HepG2 (cell line): ENCODE measurements at regions not wholly inside any gene's neighbourhood (a gene's known extent, or its start where the extent isn't known, plus 50 kb on each side); places are given as distances from the start of the nearest gene placed in this dataset.

Experiments
- ATAC-seq: fragments of 200-7000 bp; cut with Tn5 transposase; 3 replicates; pipeline ENCODE4 v1.9.1; 2020; ENCODE audit warnings: mild to moderate bottlenecking, moderate library complexity
- BruUV-seq: library from RNA; stranded (reverse); fragments of 400-500 nt; replicated peaks from 2 replicates; lab custom pipeline; 2021; lab: Mats Ljungman, UMichigan
- CTCF ChIA-PET: fragments of 300-600 bp; formaldehyde crosslinking; extraction: SDS; loops from one replicate; lab custom pipeline; 2021; ENCODE audit warnings: low total read pairs, inconsistent platforms, low intra/inter-chr PET ratio; lab: Yijun Ruan, JAX
- POLR2A ChIA-PET: fragments of 350-600 bp; sonication (Branson Sonifier 250); formaldehyde crosslinking; loops from one replicate; lab custom pipeline; 2020; ENCODE audit warnings: antibody characterized with exemption, inconsistent platforms; lab: Yijun Ruan, JAX
- DNase-seq: peaks from one replicate; pipeline ENCODE4 v3.0.0-alpha.2; 2015; ENCODE audit warnings: low spot score
- FAIRE-seq: peaks from 3 replicates; lab custom pipeline; 2011; peaks lifted over from hg19 to GRCh38; lab: Jason Lieb, UNC
- H2AFZ ChIP-seq: one replicate; pipeline ENCODE4 v1.6.1; 2011; ENCODE audit warnings: low read length, inconsistent platforms
- H3K27ac ChIP-seq: fragments of 300-600 bp; 3 replicates; pipeline ENCODE4 v1.8.0; 2011; ENCODE audit warnings: mixed run types, mild to moderate bottlenecking, mixed read lengths, low read length, inconsistent platforms; ENCODE audit not compliant: insufficient read depth; ENCODE audit errors: extremely low read length
- H3K27me3 ChIP-seq, 2 experiments: fragments of 200-600 bp in 1 of 2; 2 replicates in 1 of 2; 3 replicates in 1 of 2; pipeline versions ENCODE4 v1.6.0 to v1.8.0; 2011; ENCODE audit warnings: low read length in 2 of 2, mild to moderate bottlenecking in 2 of 2, moderate library complexity in 2 of 2, inconsistent platforms in 1 of 2; ENCODE audit not compliant: insufficient read depth in 2 of 2, control insufficient read depth in 1 of 2
- H3K36me3 ChIP-seq, 2 experiments: fragments of 200-600 bp in 1 of 2; replicated peaks in 1 of 2; 2 replicates in 1 of 2; 3 replicates in 1 of 2; pipeline versions ENCODE4 v1.5.1 to v1.8.0; 2011; ENCODE audit warnings: low read length in 2 of 2, inconsistent platforms in 1 of 2; ENCODE audit not compliant: insufficient read depth in 2 of 2, control insufficient read depth in 1 of 2
- H3K4me1 ChIP-seq: 2 replicates; pipeline ENCODE4 v1.5.1; 2012; ENCODE audit warnings: low read length, inconsistent platforms; ENCODE audit not compliant: insufficient read depth
- H3K4me2 ChIP-seq: 2 replicates; pipeline ENCODE4 v1.6.0; 2011; ENCODE audit warnings: low read depth, low read length, inconsistent platforms
- H3K4me3 ChIP-seq, 3 experiments: fragments of 200-600 bp in 1 of 3; sonication (generic), shearing (Covaris generic) in 1 of 3; replicated peaks in 1 of 3; 2 replicates each; pipeline ENCODE4 v1.5.1; 2011 to 2016; ENCODE audit warnings: low read length in 3 of 3, inconsistent platforms in 2 of 3, low read depth in 2 of 3, mild to moderate bottlenecking in 2 of 3, control low read depth in 1 of 3, mixed read lengths in 1 of 3; ENCODE audit not compliant: insufficient read depth in 1 of 3
- H3K79me2 ChIP-seq: one replicate; pipeline ENCODE4 v1.6.1; 2011; ENCODE audit warnings: low read length, inconsistent platforms; ENCODE audit not compliant: insufficient read depth
- H3K9ac ChIP-seq: 2 replicates; pipeline ENCODE4 v1.6.0; 2011; ENCODE audit warnings: mild to moderate bottlenecking, low read depth, low read length, inconsistent platforms; ENCODE audit not compliant: insufficient read depth
- H3K9me3 ChIP-seq: 2 replicates; pipeline ENCODE4 v1.5.1; 2012; ENCODE audit warnings: mild to moderate bottlenecking, low read length
- H4K20me1 ChIP-seq: 2 replicates; pipeline ENCODE4 v1.6.0; 2011; ENCODE audit warnings: inconsistent platforms, mild to moderate bottlenecking, low read length, moderate library complexity; ENCODE audit not compliant: insufficient read depth
- ATF7 ChIP-seq, 2 experiments: fragments of 450-650 bp in 1 of 2; sonication (generic) in 1 of 2; formaldehyde crosslinking in 1 of 2; IDR thresholded peaks; 2 replicates each; pipeline versions ENCODE4 v1.4.0 to v1.6.1; 2016 to 2020; ENCODE audit warnings: antibody characterized with exemption in 1 of 2, mild to moderate bottlenecking in 1 of 2, missing genetic modification reagents in 1 of 2
- ELF3 ChIP-seq: IDR thresholded peaks from 2 replicates; pipeline ENCODE4 v1.6.1; 2016; ENCODE audit warnings: missing genetic modification reagents, missing compliant biosample characterization
- NCOA1 ChIP-seq: sonication (generic); formaldehyde crosslinking; IDR thresholded peaks from 2 replicates; pipeline ENCODE4 v1.9.0; 2021; ENCODE audit warnings: missing genetic modification reagents
- RFX3 ChIP-seq: IDR thresholded peaks from 2 replicates; pipeline ENCODE4 v1.6.1; 2016; ENCODE audit warnings: missing biosample characterization, missing genetic modification reagents
- SALL1 ChIP-seq: sonication (generic); formaldehyde crosslinking; IDR thresholded peaks from 2 replicates; pipeline ENCODE4 v1.8.0; 2022; ENCODE audit warnings: mild to moderate bottlenecking, missing genetic modification reagents
- SETDB1 ChIP-seq: sonication (generic); formaldehyde crosslinking; IDR thresholded peaks from 2 replicates; pipeline ENCODE4 v1.5.1; 2020; ENCODE audit warnings: missing genetic modification reagents, mild to moderate bottlenecking, borderline replicate concordance
- SMC3 ChIP-seq: IDR thresholded peaks from 2 replicates; pipeline ENCODE4 v1.6.1; 2011; ENCODE audit warnings: low read length, improper control_type of control experiment
- YEATS4 ChIP-seq: sonication (generic); formaldehyde crosslinking; IDR thresholded peaks from 2 replicates; pipeline ENCODE4 v1.4.0; 2020; ENCODE audit warnings: missing genetic modification reagents, borderline replicate concordance
- ZBTB7B ChIP-seq: sonication (generic); formaldehyde crosslinking; IDR thresholded peaks from 2 replicates; pipeline ENCODE4 v1.4.0; 2020; ENCODE audit warnings: missing genetic modification reagents
- ZNF383 ChIP-seq: sonication (generic); formaldehyde crosslinking; IDR thresholded peaks from 2 replicates; pipeline ENCODE4 v1.4.0; 2020; ENCODE audit warnings: missing genetic modification reagents, mild to moderate bottlenecking, borderline replicate concordance
- ZNF547 ChIP-seq: sonication (generic); formaldehyde crosslinking; IDR thresholded peaks from 2 replicates; pipeline ENCODE4 v1.5.1; 2020; ENCODE audit warnings: mild to moderate bottlenecking, missing genetic modification reagents
- ZNF660 ChIP-seq: sonication (generic); formaldehyde crosslinking; IDR thresholded peaks from 2 replicates; pipeline ENCODE4 v1.5.1; 2020; ENCODE audit warnings: mild to moderate bottlenecking, low read depth, missing genetic modification reagents, borderline replicate concordance
- WGBS: methylation state at CpG from one replicate; pipeline ENCODE4 v1.1.6; 2017; ENCODE audit warnings: low lambda C conversion rate; 5-methylcytosine and 5-hydroxymethylcytosine counted together
- in situ Hi-C: cut with HindIII; loops from 2 replicates; pipeline ENCODE4 v1.10.0; 2017; ENCODE audit warnings: low pct_unique_long_range_greater_than_20kb; ENCODE audit not compliant: extremely low pct_ligation_motif_present
- intact Hi-C: fragments of 100-400 bp; cut with micrococcal nuclease; formaldehyde crosslinking; loops from one replicate; pipeline ENCODE4 v1.10.0; 2022; ENCODE audit not compliant: unreplicated experiment
- TF ChIP-seq, protein P1 (sequence below): sonication (generic); formaldehyde crosslinking; IDR thresholded peaks from 2 replicates; pipeline ENCODE4 v1.5.1; 2020; ENCODE audit warnings: mild to moderate bottlenecking, missing genetic modification reagents, moderate library complexity
- TF ChIP-seq, protein P2 (sequence below): sonication (generic); formaldehyde crosslinking; IDR thresholded peaks from 2 replicates; pipeline ENCODE4 v1.4.0; 2020; ENCODE audit warnings: missing genetic modification reagents

DNA sequence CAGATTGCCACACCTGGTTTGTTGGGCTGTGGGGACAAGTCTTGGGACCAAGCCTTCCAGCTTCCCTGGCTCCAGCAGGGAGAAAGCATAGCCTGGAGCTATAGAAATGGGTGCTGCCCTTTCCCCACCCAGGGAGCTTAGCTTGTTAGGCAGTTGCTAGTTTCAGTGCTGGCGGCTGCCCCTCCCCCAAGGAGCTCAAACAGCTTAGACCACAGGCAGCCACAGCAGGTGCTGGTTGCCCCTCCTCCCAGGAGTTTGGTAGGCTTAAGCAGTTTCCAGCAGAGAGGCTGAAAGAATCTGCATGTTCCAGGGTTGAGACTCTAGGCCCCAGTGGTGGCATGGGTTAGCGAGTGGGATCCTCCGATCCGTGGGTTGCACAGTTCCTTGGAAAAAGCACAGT lies 889.7 kb downstream of the IGSF11 start:
- Histone ChIP-seq H3K27me3 (no peaks in the 10 kb centered on the region), H3K4me2 (no peak overlapping the region), H3K4me1 (no peaks in the 10 kb centered on the region), H3K27ac (no peak overlapping the region)
- ATAC-seq: no peak
- no peak for TF ChIP-seq RFX3 (CRISPR knock-in tag)
- no peak for TF ChIP-seq NCOA1 (CRISPR knock-in tag)
- TF ChIP-seq, protein P1, sequence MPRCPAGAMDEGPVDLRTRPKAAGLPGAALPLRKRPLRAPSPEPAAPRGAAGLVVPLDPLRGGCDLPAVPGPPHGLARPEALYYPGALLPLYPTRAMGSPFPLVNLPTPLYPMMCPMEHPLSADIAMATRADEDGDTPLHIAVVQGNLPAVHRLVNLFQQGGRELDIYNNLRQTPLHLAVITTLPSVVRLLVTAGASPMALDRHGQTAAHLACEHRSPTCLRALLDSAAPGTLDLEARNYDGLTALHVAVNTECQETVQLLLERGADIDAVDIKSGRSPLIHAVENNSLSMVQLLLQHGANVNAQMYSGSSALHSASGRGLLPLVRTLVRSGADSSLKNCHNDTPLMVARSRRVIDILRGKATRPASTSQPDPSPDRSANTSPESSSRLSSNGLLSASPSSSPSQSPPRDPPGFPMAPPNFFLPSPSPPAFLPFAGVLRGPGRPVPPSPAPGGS (CRISPR knock-in tag): no peak
- no peak for TF ChIP-seq ZNF547 (CRISPR knock-in tag)
- TF ChIP-seq ZNF660 (CRISPR knock-in tag): no peak
- no peak for TF ChIP-seq ELF3
- TF ChIP-seq SALL1 (CRISPR knock-in tag): no peak
- TF ChIP-seq ZNF383: no peak
- TF ChIP-seq YEATS4 (CRISPR knock-in tag): no peak
- TF ChIP-seq, protein P2, sequence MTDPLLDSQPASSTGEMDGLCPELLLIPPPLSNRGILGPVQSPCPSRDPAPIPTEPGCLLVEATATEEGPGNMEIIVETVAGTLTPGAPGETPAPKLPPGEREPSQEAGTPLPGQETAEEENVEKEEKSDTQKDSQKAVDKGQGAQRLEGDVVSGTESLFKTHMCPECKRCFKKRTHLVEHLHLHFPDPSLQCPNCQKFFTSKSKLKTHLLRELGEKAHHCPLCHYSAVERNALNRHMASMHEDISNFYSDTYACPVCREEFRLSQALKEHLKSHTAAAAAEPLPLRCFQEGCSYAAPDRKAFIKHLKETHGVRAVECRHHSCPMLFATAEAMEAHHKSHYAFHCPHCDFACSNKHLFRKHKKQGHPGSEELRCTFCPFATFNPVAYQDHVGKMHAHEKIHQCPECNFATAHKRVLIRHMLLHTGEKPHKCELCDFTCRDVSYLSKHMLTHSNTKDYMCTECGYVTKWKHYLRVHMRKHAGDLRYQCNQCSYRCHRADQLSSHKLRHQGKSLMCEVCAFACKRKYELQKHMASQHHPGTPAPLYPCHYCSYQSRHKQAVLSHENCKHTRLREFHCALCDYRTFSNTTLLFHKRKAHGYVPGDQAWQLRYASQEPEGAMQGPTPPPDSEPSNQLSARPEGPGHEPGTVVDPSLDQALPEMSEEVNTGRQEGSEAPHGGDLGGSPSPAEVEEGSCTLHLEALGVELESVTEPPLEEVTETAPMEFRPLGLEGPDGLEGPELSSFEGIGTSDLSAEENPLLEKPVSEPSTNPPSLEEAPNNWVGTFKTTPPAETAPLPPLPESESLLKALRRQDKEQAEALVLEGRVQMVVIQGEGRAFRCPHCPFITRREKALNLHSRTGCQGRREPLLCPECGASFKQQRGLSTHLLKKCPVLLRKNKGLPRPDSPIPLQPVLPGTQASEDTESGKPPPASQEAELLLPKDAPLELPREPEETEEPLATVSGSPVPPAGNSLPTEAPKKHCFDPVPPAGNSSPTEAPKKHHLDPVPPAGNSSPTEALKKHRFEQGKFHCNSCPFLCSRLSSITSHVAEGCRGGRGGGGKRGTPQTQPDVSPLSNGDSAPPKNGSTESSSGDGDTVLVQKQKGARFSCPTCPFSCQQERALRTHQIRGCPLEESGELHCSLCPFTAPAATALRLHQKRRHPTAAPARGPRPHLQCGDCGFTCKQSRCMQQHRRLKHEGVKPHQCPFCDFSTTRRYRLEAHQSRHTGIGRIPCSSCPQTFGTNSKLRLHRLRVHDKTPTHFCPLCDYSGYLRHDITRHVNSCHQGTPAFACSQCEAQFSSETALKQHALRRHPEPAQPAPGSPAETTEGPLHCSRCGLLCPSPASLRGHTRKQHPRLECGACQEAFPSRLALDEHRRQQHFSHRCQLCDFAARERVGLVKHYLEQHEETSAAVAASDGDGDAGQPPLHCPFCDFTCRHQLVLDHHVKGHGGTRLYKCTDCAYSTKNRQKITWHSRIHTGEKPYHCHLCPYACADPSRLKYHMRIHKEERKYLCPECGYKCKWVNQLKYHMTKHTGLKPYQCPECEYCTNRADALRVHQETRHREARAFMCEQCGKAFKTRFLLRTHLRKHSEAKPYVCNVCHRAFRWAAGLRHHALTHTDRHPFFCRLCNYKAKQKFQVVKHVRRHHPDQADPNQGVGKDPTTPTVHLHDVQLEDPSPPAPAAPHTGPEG (CRISPR knock-in tag): no peak
- TF ChIP-seq ATF7 (IDR thresholded peaks at IDR 0.05): no peak
- TF ChIP-seq ATF7 (CRISPR knock-in tag; IDR thresholded peaks at IDR 0.05): no peak
- no peak for TF ChIP-seq SMC3
- TF ChIP-seq SETDB1: no peak
- no peak for TF ChIP-seq ZBTB7B (CRISPR knock-in tag)
- TF ChIP-seq, all 625 proteins: peak for 0
- H3K9me3 ChIP-seq: peaks cover 80% of the 10 kb centered on the region
- no peak for FAIRE-seq
- H3K36me3 ChIP-seq: no peaks in the 10 kb centered on the region
- H3K79me2 ChIP-seq: no peaks in the 10 kb centered on the region
- H3K9ac ChIP-seq: no peak overlapping the region
- CTCF ChIA-PET: no interaction called here
- DNase-seq: no peak
- no peaks in the 10 kb centered on the region for H4K20me1 ChIP-seq
- intact Hi-C loops (no loop called here), in situ Hi-C loops (no loop called here)
- H2AFZ ChIP-seq: no peak overlapping the region
- BruUV-seq: no TSS peak
- POLR2A ChIA-PET: no interaction called here
- WGBS: no CpG with 5 or more reads among the region's 4 CpGs
- H3K4me3 ChIP-seq: no peak overlapping the region
